DMS153 treated with DMSO at 0.1 percent for 48 hours (cell line): ENCODE measurements at regions not wholly inside any gene's neighbourhood (a gene's known extent, or its start where the extent isn't known, plus 50 kb on each side); places are given as distances from the start of the nearest gene placed in this dataset.

Experiments
- DNase-seq: peaks from one replicate; lab custom pipeline; 2025; ENCODE audit not compliant: unreplicated experiment; lab: John Stamatoyannopoulos, UW

DNA sequence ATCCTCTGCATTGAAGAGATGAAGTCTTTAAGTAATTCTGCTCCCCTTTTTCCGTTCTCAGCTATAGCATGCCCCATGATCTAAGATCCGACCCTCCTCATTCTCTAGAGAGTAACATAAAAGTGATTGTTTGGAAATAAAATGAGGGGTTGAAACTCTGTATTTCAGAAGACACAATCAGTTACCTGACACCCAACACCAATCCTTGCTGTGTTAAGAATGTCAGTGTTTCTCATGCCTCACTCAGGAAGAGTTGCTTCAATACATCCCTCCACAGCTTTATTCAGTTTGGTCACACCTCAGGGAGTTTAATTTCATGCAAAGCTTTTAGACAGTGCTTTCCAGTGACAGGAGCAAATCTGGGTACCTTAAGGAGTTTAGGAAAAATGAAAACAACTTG lies 49.9 kb upstream of the RBBP8 start:
- DNase-seq: no peak
